Activated CD8-positive, alpha-beta T cell treated with anti-CD3 and anti-CD28 coated beads, Interleukin-2, amount 10 ng/mL, durations not matched to agents 7 days and 5 days (primary cell): ENCODE measurements at regions not wholly inside any gene's neighbourhood (a gene's known extent, or its start where the extent isn't known, plus 50 kb on each side); places are given as distances from the start of the nearest gene placed in this dataset.
"Not testable (repeated sequence)": the region's sequence is repeated elsewhere in the genome, so short reads cannot be mapped to it uniquely, and the experiment has no call there.

Source experiments
- ATAC-seq: fragments of 150-1000 bp; cut with Tn5 transposase; one replicate; pipeline ENCODE4 v1.10.0; 2021; ENCODE audit warnings: moderate library complexity
- CTCF ChIA-PET: fragments of 350-600 bp; sonication (Branson Sonifier 250); formaldehyde crosslinking; loops from one replicate; lab custom pipeline; 2021; ENCODE audit warnings: antibody characterized with exemption; lab: Charles Lee
- POLR2A ChIA-PET: fragments of 350-600 bp; sonication (Branson Sonifier 250); formaldehyde crosslinking; loops from one replicate; lab custom pipeline; 2021; ENCODE audit warnings: antibody characterized with exemption; lab: Charles Lee
- DNase-seq: peaks from one replicate; pipeline ENCODE4 v3.0.0-alpha.2; 2020
- H3K27ac Mint-ChIP-seq: one replicate; pipeline ENCODE4 v1.8.0; 2021; ENCODE audit warnings: mild to moderate bottlenecking, mixed read lengths
- H3K27me3 Mint-ChIP-seq: one replicate; pipeline ENCODE4 v1.8.0; 2021; ENCODE audit warnings: low read depth, mixed read lengths
- H3K36me3 Mint-ChIP-seq: one replicate; pipeline ENCODE4 v1.8.0; 2021; ENCODE audit warnings: low read depth, mixed read lengths
- H3K4me1 Mint-ChIP-seq: one replicate; pipeline ENCODE4 v1.8.0; 2021; ENCODE audit warnings: low read depth, mixed read lengths
- H3K4me3 Mint-ChIP-seq: one replicate; pipeline ENCODE4 v1.8.0; 2021; ENCODE audit warnings: mild to moderate bottlenecking, mixed read lengths
- H3K9me3 Mint-ChIP-seq: one replicate; pipeline ENCODE4 v1.8.0; 2022; ENCODE audit warnings: mixed read lengths; ENCODE audit not compliant: insufficient read depth

GRCh38 chr13:54210397-54211049, 1181.9 kb downstream of the OLFM4 start:
- H3K4me3 Mint-ChIP-seq = no peak overlapping the region
- no peaks in the 10 kb centered on the region for H3K4me1 Mint-ChIP-seq
- H3K36me3 Mint-ChIP-seq = no peaks in the 10 kb centered on the region
- ChIA-PET POLR2A (no interaction called here), CTCF (no interaction called here)
- ATAC-seq = no peak
- no peaks in the 10 kb centered on the region for H3K27me3 Mint-ChIP-seq
- no peak for DNase-seq
- peaks cover 11% of the 10 kb centered on the region for H3K9me3 Mint-ChIP-seq
- no peak overlapping the region for H3K27ac Mint-ChIP-seq

GRCh38 chr13:54216221-54216620, 1187.6 kb downstream of the OLFM4 start:
- H3K27me3 Mint-ChIP-seq = no peaks in the 10 kb centered on the region
- H3K27ac Mint-ChIP-seq = no peak overlapping the region
- no peak for ATAC-seq
- no peak overlapping the region for H3K4me3 Mint-ChIP-seq
- CTCF ChIA-PET = no interaction called here
- H3K9me3 Mint-ChIP-seq = peaks cover 6% of the 10 kb centered on the region
- H3K4me1 Mint-ChIP-seq = no peaks in the 10 kb centered on the region
- POLR2A ChIA-PET = no interaction called here
- H3K36me3 Mint-ChIP-seq = no peaks in the 10 kb centered on the region
- no peak for DNase-seq

- ChIA-PET CTCF (no interaction called here), POLR2A (no interaction called here)
- Mint-ChIP-seq H3K9me3 (peaks cover 21% of the 10 kb centered on the region), H3K4me1 (no peaks in the 10 kb centered on the region), H3K4me3 (no peak overlapping the region), H3K27me3 (no peaks in the 10 kb centered on the region), H3K27ac (no peak overlapping the region), H3K36me3 (no peaks in the 10 kb centered on the region)
- ATAC-seq (no peak), DNase-seq (no peak)
These were observed 1198.3 kb downstream of the OLFM4 start for GRCh38 chr13:54226876-54227275.

GRCh38 chr13:54232700-54233099, 1204.1 kb downstream of the OLFM4 start:
- Mint-ChIP-seq H3K36me3 (no peaks in the 10 kb centered on the region), H3K27ac (no peak overlapping the region), H3K4me1 (no peaks in the 10 kb centered on the region), H3K4me3 (no peak overlapping the region), H3K9me3 (peaks cover 41% of the 10 kb centered on the region), H3K27me3 (no peaks in the 10 kb centered on the region)
- CTCF ChIA-PET = no interaction called here
- POLR2A ChIA-PET = no interaction called here
- ATAC-seq (no peak), DNase-seq (no peak)

- no peak overlapping the region for H3K4me3 Mint-ChIP-seq
- H3K4me1 Mint-ChIP-seq = no peaks in the 10 kb centered on the region
- no peak overlapping the region for H3K27ac Mint-ChIP-seq
- ChIA-PET POLR2A (no interaction called here), CTCF (no interaction called here)
- no peak for DNase-seq
- peaks cover 47% of the 10 kb centered on the region for H3K9me3 Mint-ChIP-seq
- no peaks in the 10 kb centered on the region for H3K27me3 Mint-ChIP-seq
- H3K36me3 Mint-ChIP-seq = no peaks in the 10 kb centered on the region
- ATAC-seq = no peak
These were observed 1206.0 kb downstream of the OLFM4 start for GRCh38 chr13:54234607-54235006.

GRCh38 chr13:54241719-54242118, 1213.1 kb downstream of the OLFM4 start:
- DNase-seq = no peak
- Mint-ChIP-seq H3K9me3 (peaks cover 21% of the 10 kb centered on the region), H3K27ac (no peak overlapping the region), H3K4me1 (no peaks in the 10 kb centered on the region), H3K36me3 (no peaks in the 10 kb centered on the region), H3K27me3 (no peaks in the 10 kb centered on the region), H3K4me3 (no peak overlapping the region)
- ATAC-seq = no peak
- CTCF ChIA-PET = no interaction called here
- POLR2A ChIA-PET = no interaction called here

- ChIA-PET CTCF (no interaction called here), POLR2A (no interaction called here)
These were observed 1219.7 kb downstream of the OLFM4 start for GRCh38 chr13:54248306-54248705.

DNA sequence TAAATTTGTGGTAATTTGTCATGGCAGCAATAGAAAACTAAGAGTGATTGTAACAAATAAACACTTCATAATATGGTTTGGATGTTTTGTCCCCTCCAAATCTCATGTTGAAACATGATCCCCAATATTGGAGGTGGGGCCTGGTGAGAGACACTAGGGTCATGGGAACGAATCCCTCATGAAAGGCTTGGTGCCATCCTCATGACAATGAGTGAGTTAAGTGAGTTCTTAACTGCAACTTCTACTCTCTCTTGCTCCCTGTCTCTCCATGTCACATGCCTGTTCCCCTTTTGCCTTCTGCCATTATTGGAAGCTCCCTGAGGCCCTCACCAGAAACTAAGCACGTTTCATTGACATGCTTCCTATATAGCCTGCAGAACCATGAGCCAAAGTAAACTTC, 1233.2 kb downstream of the OLFM4 start:
- Mint-ChIP-seq H3K27ac (no peak overlapping the region), H3K27me3 (no peaks in the 10 kb centered on the region), H3K4me1 (no peaks in the 10 kb centered on the region), H3K36me3 (no peaks in the 10 kb centered on the region), H3K4me3 (no peak overlapping the region), H3K9me3 (peaks cover 37% of the 10 kb centered on the region)
- no peak for ATAC-seq
- no peak for DNase-seq
- CTCF ChIA-PET = no interaction called here
- POLR2A ChIA-PET = no interaction called here

More at GRCh38 chr13:54248306-54248705, 1219.7 kb downstream of the OLFM4 start:
- Mint-ChIP-seq H3K27ac (no peak overlapping the region), H3K4me1 (no peaks in the 10 kb centered on the region), H3K4me3 (no peak overlapping the region), H3K36me3 (no peaks in the 10 kb centered on the region), H3K27me3 (no peaks in the 10 kb centered on the region), H3K9me3 (peaks cover 17% of the 10 kb centered on the region)
- ATAC-seq = no peak
- no peak for DNase-seq

DNA sequence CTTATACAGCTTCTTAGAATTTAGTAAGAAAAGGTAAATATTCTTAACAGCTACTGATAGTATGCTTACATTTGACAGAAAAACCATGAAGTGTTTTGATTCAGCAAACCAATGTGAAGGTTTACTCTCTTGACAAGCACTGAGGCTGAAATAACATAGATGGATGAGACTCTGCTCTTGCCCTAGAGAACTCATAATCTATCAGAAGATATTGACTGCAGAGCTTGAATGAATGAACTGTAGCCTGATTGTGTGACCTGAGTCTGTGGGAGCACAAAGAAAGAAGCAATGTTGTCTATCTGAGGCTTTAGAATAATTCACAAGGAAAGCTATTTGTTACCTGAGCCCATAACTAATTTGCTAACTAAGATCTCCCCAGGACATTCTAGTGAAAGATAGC, 1235.3 kb downstream of the OLFM4 start:
- no peak overlapping the region for H3K27ac Mint-ChIP-seq
- ChIA-PET POLR2A (no interaction called here), CTCF (no interaction called here)
- H3K36me3 Mint-ChIP-seq = no peaks in the 10 kb centered on the region
- no peaks in the 10 kb centered on the region for H3K4me1 Mint-ChIP-seq
- H3K27me3 Mint-ChIP-seq = no peaks in the 10 kb centered on the region
- H3K4me3 Mint-ChIP-seq = no peak overlapping the region
- ATAC-seq = no peak
- peaks cover 38% of the 10 kb centered on the region for H3K9me3 Mint-ChIP-seq
- no peak for DNase-seq

DNA sequence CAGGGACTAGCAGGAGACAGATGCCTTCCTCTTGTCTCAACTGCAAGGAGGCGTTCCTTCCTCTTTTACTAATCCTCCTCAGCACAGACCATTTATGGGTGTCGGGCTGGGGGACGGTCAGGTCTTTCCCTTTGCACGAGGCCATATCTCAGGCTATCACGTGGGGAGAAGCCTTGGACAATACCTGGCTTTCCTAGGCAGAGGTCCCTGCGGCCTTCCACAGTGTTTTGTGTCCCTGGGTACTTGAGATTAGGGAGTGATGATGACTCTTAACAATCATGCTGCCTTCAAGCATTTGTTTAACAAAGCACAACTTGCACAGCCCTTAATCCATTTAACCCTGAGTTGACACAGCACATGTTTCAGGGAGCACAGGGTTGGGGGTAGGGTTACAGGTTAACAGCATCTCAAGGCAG, 1238.6 kb downstream of the OLFM4 start:
- POLR2A ChIA-PET, CTCF ChIA-PET, ATAC-seq, DNase-seq, H3K27me3 Mint-ChIP-seq, H3K4me3 Mint-ChIP-seq, H3K36me3 Mint-ChIP-seq, H3K27ac Mint-ChIP-seq, H3K4me1 Mint-ChIP-seq: not testable (repeated sequence)
- peaks cover 40% of the 10 kb centered on the region for H3K9me3 Mint-ChIP-seq

DNA sequence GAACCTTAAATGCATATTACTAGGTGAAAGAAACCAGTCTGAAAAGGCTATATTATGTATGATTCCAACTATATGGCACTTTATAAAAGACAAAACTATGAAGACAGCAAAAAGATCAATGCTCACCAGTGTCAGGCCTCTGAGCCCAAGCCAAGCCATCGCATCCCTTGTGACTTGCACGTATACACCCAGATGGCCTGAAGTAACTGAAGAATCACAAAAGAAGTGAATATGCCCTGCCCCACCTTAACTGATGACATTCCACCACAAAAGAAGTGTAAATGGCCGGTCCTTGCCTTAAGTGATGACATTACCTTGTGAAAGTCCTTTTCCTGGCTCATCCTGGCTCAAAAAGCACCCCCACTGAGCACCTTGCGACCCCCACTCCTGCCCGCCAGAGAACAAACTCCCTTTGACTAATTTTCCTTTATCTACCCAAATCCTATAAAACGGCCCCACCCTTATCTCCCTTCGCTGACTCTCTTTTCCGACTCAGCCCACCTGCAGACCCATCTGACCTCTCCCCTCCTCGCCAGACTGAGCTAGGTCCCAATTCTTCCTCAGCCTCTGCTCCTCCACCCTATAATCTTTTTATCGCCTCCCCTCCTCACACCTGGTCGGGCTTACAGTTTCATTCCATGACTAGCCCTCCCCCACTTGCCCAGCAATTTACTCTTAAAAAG, 1239.5 kb downstream of the OLFM4 start:
- ATAC-seq, H3K27ac Mint-ChIP-seq, H3K36me3 Mint-ChIP-seq, H3K4me1 Mint-ChIP-seq, CTCF ChIA-PET, H3K4me3 Mint-ChIP-seq, POLR2A ChIA-PET, H3K27me3 Mint-ChIP-seq, DNase-seq: not testable (repeated sequence)
- H3K9me3 Mint-ChIP-seq = peaks cover 35% of the 10 kb centered on the region

GRCh38 chr13:54287062-54287764, 1258.6 kb downstream of the OLFM4 start:
- Mint-ChIP-seq H3K4me3 (no peak overlapping the region), H3K27ac (no peak overlapping the region), H3K4me1 (no peaks in the 10 kb centered on the region), H3K36me3 (no peaks in the 10 kb centered on the region), H3K27me3 (no peaks in the 10 kb centered on the region), H3K9me3 (peaks cover 31% of the 10 kb centered on the region)
- ChIA-PET CTCF (no interaction called here), POLR2A (no interaction called here)
- ATAC-seq (no peak), DNase-seq (no peak)
